ENCODE measurements at regions not wholly inside any gene's neighbourhood (a gene's known extent, or its start where the extent isn't known, plus 50 kb on each side); places are given as distances from the start of the nearest gene placed in this dataset.
A peak's percentile ranks its signal among the peaks of the same experiment; 100 is the strongest.

DNA sequence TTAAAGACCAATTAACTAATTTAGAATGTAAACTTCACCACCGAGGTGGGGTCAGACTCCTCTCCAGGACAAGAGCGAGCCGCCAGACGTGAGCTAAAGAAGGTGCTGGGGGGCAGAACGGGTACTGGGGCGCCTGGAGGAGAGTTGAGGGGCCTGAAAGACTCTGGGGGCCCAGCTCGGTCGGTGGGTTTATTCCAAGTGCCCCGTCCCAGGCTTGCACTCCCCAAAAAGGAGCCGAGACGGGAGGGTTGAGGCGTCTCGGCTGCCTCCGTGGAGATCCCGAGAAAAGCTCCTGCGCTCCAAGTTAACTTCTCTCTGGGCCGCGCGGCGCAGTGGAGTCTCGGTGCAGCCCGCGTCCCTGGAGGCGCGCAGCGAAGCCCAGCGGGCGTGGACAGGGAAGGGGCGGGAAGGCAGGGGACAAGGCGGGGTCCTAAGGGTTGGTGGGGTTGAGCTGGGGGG lies 553.3 kb downstream of the TFEC start:
- Mint-ChIP-seq H3K36me3 (no peaks in the 10 kb centered on the region), H3K4me1 (ENCODE audit: low read depth) (peaks cover 10% of the 10 kb centered on the region), H3K27ac (no peak overlapping the region)

GRCh38 chr7:115476671-115477181 lies 553.8 kb downstream of the TFEC start:
- Mint-ChIP-seq H3K27ac (no peak overlapping the region), H3K36me3 (no peaks in the 10 kb centered on the region), H3K9me3 (ENCODE audit: low read depth) (no peaks in the 10 kb centered on the region), H3K4me3 (peak overlapping the region; percentile 59), H3K27me3 (peaks cover 27% of the 10 kb centered on the region), H3K4me1 (ENCODE audit: low read depth) (peaks cover 10% of the 10 kb centered on the region)

More for the DNA sequence above, 553.3 kb downstream of the TFEC start:
- no peaks in the 10 kb centered on the region for H3K9me3 Mint-ChIP-seq (ENCODE audit: low read depth)
- peaks cover 26% of the 10 kb centered on the region for H3K27me3 Mint-ChIP-seq
- peak overlapping the region; percentile 59 for H3K4me3 Mint-ChIP-seq

- peaks cover 26% of the 10 kb centered on the region for H3K27me3 Mint-ChIP-seq
- no peaks in the 10 kb centered on the region for H3K9me3 Mint-ChIP-seq (ENCODE audit: low read depth)
Observed at GRCh38 chr7:115475761-115476385, 554.0 kb downstream of the MDFIC start.

GRCh38 chr7:115475206-115475605 lies 553.3 kb downstream of the MDFIC start:
- Mint-ChIP-seq H3K36me3 (no peaks in the 10 kb centered on the region), H3K4me3 (no peak overlapping the region), H3K9me3 (ENCODE audit: low read depth) (no peaks in the 10 kb centered on the region), H3K4me1 (ENCODE audit: low read depth) (peaks cover 10% of the 10 kb centered on the region), H3K27me3 (peaks cover 23% of the 10 kb centered on the region), H3K27ac (no peak overlapping the region)

More at GRCh38 chr7:115475761-115476385, 554.0 kb downstream of the MDFIC start:
- Mint-ChIP-seq H3K36me3 (no peaks in the 10 kb centered on the region), H3K4me1 (ENCODE audit: low read depth) (peaks cover 10% of the 10 kb centered on the region), H3K4me3 (peak overlapping the region; percentile 27), H3K27ac (no peak overlapping the region)

GRCh38 chr7:115474137-115474536 lies 552.2 kb downstream of the MDFIC start:
- H3K27me3 Mint-ChIP-seq: peaks cover 15% of the 10 kb centered on the region
- H3K9me3 Mint-ChIP-seq (ENCODE audit: low read depth): no peaks in the 10 kb centered on the region
- no peak overlapping the region for H3K4me3 Mint-ChIP-seq
- peaks cover 10% of the 10 kb centered on the region for H3K4me1 Mint-ChIP-seq (ENCODE audit: low read depth)
- H3K36me3 Mint-ChIP-seq: no peaks in the 10 kb centered on the region
- no peak overlapping the region for H3K27ac Mint-ChIP-seq

- Mint-ChIP-seq H3K27me3 (peaks cover 12% of the 10 kb centered on the region), H3K9me3 (ENCODE audit: low read depth) (no peaks in the 10 kb centered on the region), H3K36me3 (no peaks in the 10 kb centered on the region), H3K4me1 (ENCODE audit: low read depth) (peaks cover 7% of the 10 kb centered on the region), H3K27ac (no peak overlapping the region), H3K4me3 (no peak overlapping the region)
Observed at GRCh38 chr7:115471891-115472290, 550.0 kb downstream of the MDFIC start.

- Mint-ChIP-seq H3K36me3 (no peaks in the 10 kb centered on the region), H3K4me1 (ENCODE audit: low read depth) (no peaks in the 10 kb centered on the region), H3K27me3 (peaks cover 14% of the 10 kb centered on the region), H3K27ac (no peak overlapping the region), H3K9me3 (ENCODE audit: low read depth) (no peaks in the 10 kb centered on the region), H3K4me3 (no peak overlapping the region)
Observed at GRCh38 chr7:115462301-115463015, 540.6 kb downstream of the MDFIC start.

DNA sequence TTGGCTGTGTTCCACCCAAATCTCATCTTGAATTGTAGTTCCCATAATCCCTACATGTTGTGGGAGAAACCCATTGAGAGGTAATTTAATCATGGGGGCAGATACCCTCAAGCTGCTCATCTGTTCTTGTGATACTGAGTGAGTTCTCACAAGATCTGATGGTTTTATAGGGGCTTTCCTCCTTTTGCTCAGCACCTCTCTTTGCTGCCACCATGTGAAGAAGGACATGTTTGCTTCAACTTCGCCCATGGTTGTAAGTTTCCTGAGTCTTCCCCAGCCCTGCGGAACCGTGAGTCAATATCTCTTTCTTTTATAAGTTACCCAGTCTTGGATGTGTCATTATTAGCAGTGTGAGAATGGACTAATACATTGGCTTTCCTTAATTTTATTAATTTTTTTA lies 527.8 kb downstream of the MDFIC start:
- Mint-ChIP-seq H3K36me3 (no peaks in the 10 kb centered on the region), H3K27me3 (no peaks in the 10 kb centered on the region), H3K4me3 (no peak overlapping the region), H3K4me1 (ENCODE audit: low read depth) (no peaks in the 10 kb centered on the region), H3K27ac (no peak overlapping the region), H3K9me3 (ENCODE audit: low read depth) (no peaks in the 10 kb centered on the region)

- Mint-ChIP-seq H3K36me3 (no peaks in the 10 kb centered on the region), H3K27ac (no peak overlapping the region), H3K9me3 (ENCODE audit: low read depth) (no peaks in the 10 kb centered on the region), H3K27me3 (no peaks in the 10 kb centered on the region), H3K4me1 (ENCODE audit: low read depth) (no peaks in the 10 kb centered on the region), H3K4me3 (no peak overlapping the region)
Observed at GRCh38 chr7:115447495-115447894, 525.6 kb downstream of the MDFIC start.

DNA sequence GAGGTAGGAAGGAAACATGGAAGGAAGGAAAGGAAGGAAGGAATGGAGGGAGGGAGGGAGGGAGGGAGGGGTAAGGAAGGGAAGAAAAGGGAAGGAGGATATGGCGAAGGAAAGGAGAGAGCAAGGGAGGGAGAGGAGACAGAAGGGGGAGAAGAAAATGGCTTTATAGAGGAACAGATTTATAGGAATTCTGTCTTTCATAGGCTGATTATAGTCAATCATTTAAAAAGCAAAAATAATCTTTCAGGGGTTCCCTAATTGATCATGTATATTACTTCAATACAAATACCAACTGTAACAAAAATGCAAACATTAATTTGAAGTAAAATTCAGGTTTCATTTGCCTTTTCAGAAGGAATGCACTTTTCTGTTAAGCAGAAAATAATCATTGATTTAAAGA lies 519.1 kb downstream of the MDFIC start:
- Mint-ChIP-seq H3K4me3 (no peak overlapping the region), H3K27me3 (peaks cover 2% of the 10 kb centered on the region), H3K4me1 (ENCODE audit: low read depth) (no peaks in the 10 kb centered on the region), H3K27ac (no peak overlapping the region), H3K9me3 (ENCODE audit: low read depth) (no peaks in the 10 kb centered on the region), H3K36me3 (no peaks in the 10 kb centered on the region)

DNA sequence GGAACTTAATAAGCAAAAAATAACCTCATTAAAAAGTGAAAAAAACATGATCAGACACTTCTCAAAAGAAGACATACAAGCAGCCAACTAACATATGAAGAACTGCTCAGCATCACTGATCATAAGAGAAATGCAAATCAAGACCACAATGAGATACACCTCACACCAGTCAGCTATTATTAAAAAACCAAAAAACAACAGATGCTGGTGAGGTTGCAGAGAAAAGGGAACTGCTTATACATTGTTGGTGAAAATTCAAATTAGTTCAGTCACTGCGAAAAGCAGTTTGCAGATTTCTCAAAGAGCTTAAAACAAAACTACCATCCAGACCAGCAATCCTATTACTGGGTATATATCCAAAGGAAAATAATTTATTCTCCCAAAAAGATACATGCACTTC lies 513.3 kb downstream of the MDFIC start:
- Mint-ChIP-seq H3K4me1 (ENCODE audit: low read depth) (no peaks in the 10 kb centered on the region), H3K4me3 (no peak overlapping the region), H3K27ac (no peak overlapping the region), H3K27me3 (peaks cover 1% of the 10 kb centered on the region), H3K36me3 (no peaks in the 10 kb centered on the region), H3K9me3 (ENCODE audit: low read depth) (no peaks in the 10 kb centered on the region)

GRCh38 chr7:115429918-115430317 lies 508.0 kb downstream of the MDFIC start:
- Mint-ChIP-seq H3K36me3 (no peaks in the 10 kb centered on the region), H3K9me3 (ENCODE audit: low read depth) (no peaks in the 10 kb centered on the region), H3K27me3 (peaks cover under 1% of the 10 kb centered on the region), H3K4me3 (no peak overlapping the region), H3K27ac (no peak overlapping the region), H3K4me1 (ENCODE audit: low read depth) (no peaks in the 10 kb centered on the region)

DNA sequence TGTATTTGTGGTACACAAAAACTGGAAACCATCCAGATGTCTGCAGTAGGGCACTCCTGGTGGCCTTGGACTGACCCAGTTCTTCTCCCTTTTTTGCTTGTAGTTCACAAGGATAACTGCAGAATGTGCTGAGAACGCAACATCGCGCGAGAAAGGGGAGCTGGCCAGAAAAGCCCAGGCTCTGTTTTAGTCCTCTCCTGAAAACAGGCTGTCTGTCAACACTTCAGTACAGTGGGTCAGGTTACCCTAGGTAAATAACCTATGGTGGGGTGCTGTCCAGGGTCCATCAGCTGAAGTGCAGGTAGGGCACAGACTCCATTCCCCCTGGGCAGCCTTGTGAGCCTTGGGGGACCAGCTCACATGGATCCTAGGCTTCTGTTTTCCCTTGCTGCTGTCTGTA lies 495.8 kb downstream of the MDFIC start:
- peaks cover 2% of the 10 kb centered on the region for H3K27me3 Mint-ChIP-seq
- H3K27ac Mint-ChIP-seq: no peak overlapping the region
- no peaks in the 10 kb centered on the region for H3K36me3 Mint-ChIP-seq
- no peaks in the 10 kb centered on the region for H3K9me3 Mint-ChIP-seq (ENCODE audit: low read depth)
- H3K4me3 Mint-ChIP-seq: no peak overlapping the region
- no peaks in the 10 kb centered on the region for H3K4me1 Mint-ChIP-seq (ENCODE audit: low read depth)

GRCh38 chr7:115410972-115411686 lies 489.2 kb downstream of the MDFIC start:
- Mint-ChIP-seq H3K9me3 (ENCODE audit: low read depth) (no peaks in the 10 kb centered on the region), H3K4me1 (ENCODE audit: low read depth) (no peaks in the 10 kb centered on the region), H3K27ac (no peak overlapping the region), H3K27me3 (peaks cover 2% of the 10 kb centered on the region), H3K4me3 (no peak overlapping the region), H3K36me3 (no peaks in the 10 kb centered on the region)

- no peak overlapping the region for H3K4me3 Mint-ChIP-seq
- no peak overlapping the region for H3K27ac Mint-ChIP-seq
- H3K27me3 Mint-ChIP-seq: peaks cover 2% of the 10 kb centered on the region
- H3K36me3 Mint-ChIP-seq: no peaks in the 10 kb centered on the region
- no peaks in the 10 kb centered on the region for H3K4me1 Mint-ChIP-seq (ENCODE audit: low read depth)
- no peaks in the 10 kb centered on the region for H3K9me3 Mint-ChIP-seq (ENCODE audit: low read depth)
Observed at GRCh38 chr7:115410434-115410820, 488.5 kb downstream of the MDFIC start.

All from activated naive CD8-positive, alpha-beta T cell (primary cell).